SK-N-SH treated with all-trans-retinoic acid at 6 μM for 48 hours (cell line): ENCODE measurements at regions not wholly inside any gene's neighbourhood (a gene's known extent, or its start where the extent isn't known, plus 50 kb on each side); places are given as distances from the start of the nearest gene placed in this dataset.

Source experiments
- GLIS3 ChIP-seq: fragments of 250-450 bp; sonication (Bioruptor Pico); IDR thresholded peaks from 2 replicates; pipeline ENCODE4 v1.5.0; 2020; ENCODE audit warnings: mild to moderate bottlenecking, moderate library complexity
- PPARA ChIP-seq: fragments of 250-450 bp; sonication (Bioruptor Pico); IDR thresholded peaks from 2 replicates; pipeline ENCODE4 v1.5.0; 2020; ENCODE audit warnings: mild to moderate bottlenecking, borderline replicate concordance
- RARB ChIP-seq: fragments of 250-450 bp; sonication (Bioruptor Pico); IDR thresholded peaks from 2 replicates; pipeline ENCODE4 v1.8.0; 2021; ENCODE audit warnings: mild to moderate bottlenecking, moderate library complexity
- SNAI2 ChIP-seq: fragments of 250-450 bp; sonication (Bioruptor Pico); IDR thresholded peaks from 2 replicates; pipeline ENCODE4 v1.5.0; 2020; ENCODE audit warnings: mild to moderate bottlenecking, moderate library complexity

DNA sequence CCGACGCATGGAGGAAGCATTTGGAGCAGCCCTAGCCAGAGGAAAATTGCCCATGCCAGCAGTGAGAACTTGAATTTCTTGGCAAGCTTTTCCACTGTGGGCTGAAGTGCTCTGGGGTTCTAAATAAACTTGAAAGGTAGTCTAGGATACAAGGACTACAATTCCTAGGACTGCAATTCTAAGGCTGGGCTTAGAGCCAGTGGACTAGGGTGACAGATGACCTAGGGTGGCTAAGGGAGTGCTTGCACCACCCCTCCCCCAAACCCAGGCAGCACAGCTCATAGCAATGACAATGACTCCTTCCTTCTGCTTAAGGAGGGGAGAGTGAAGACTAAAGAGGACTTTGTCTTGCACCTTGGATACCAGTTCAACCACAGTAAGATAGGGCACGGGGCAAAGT lies 122.3 kb downstream of the THBS2 start:
- no peak for TF ChIP-seq PPARA (CRISPR knock-in tag)
- TF ChIP-seq SNAI2 (CRISPR knock-in tag), result no peak
- TF ChIP-seq GLIS3, result no peak
- no peak for TF ChIP-seq RARB (CRISPR knock-in tag)
